HL-60 (cell line): ENCODE measurements at regions not wholly inside any gene's neighbourhood (a gene's known extent, or its start where the extent isn't known, plus 50 kb on each side); places are given as distances from the start of the nearest gene placed in this dataset.

Experiments
- DNase-seq, 2 experiments: peaks; one replicate each; pipeline ENCODE4 v3.0.0-alpha.2; 2010 to 2020; ENCODE audit warnings: low read depth in 1 of 2, low spot score in 1 of 2
- H3K27ac ChIP-seq: fragments of 250-450 bp; sonication (Bioruptor Pico); replicated peaks from 2 replicates; pipeline ENCODE4 v1.5.1; 2020; ENCODE audit warnings: mild to moderate bottlenecking, moderate library complexity
- H3K27me3 ChIP-seq: fragments of 250-450 bp; sonication (Bioruptor Pico); 2 replicates; pipeline ENCODE4 v1.5.1; 2021; ENCODE audit warnings: mild to moderate bottlenecking, moderate library complexity; ENCODE audit not compliant: insufficient read depth, poor library complexity, severe bottlenecking
- H3K4me3 ChIP-seq: replicated peaks from 2 replicates; pipeline ENCODE4 v1.5.1; 2011; ENCODE audit warnings: mild to moderate bottlenecking, control low read depth, low read length; ENCODE audit not compliant: insufficient read depth
- CTCF ChIP-seq: IDR thresholded peaks from one replicate; pipeline ENCODE4 v1.5.1; 2011; ENCODE audit warnings: low read length, control low read depth, inconsistent platforms; ENCODE audit not compliant: insufficient read depth
- GABPA ChIP-seq: IDR thresholded peaks from 2 replicates; pipeline ENCODE4 v1.6.1; 2012; ENCODE audit warnings: low read depth
- POLR2AphosphoS5 ChIP-seq: IDR thresholded peaks from 2 replicates; pipeline ENCODE4 v1.6.1; 2012; ENCODE audit warnings: low read depth
- REST ChIP-seq: IDR thresholded peaks from 2 replicates; pipeline ENCODE4 v1.6.1; 2012; ENCODE audit warnings: low read depth; ENCODE audit not compliant: insufficient replicate concordance
- SPI1 ChIP-seq: IDR thresholded peaks from 2 replicates; pipeline ENCODE4 v1.6.1; 2012; ENCODE audit warnings: low read depth, mild to moderate bottlenecking, borderline replicate concordance

- no peak for DNase-seq
- no peak for TF ChIP-seq CTCF
- no peak for TF ChIP-seq REST
- no peak for TF ChIP-seq POLR2AphosphoS5
- TF ChIP-seq SPI1 = no peak
- TF ChIP-seq GABPA = no peak
- Histone ChIP-seq H3K27me3 (no peaks in the 10 kb centered on the region), H3K27ac (no peak overlapping the region), H3K4me3 (no peak overlapping the region)
Observed at GRCh38 chr7:46286957-46287356, 365.9 kb upstream of the IGFBP3 start.

GRCh38 chr7:46286356-46286755 is 365.3 kb upstream of the IGFBP3 start:
- no peak overlapping the region for H3K27ac ChIP-seq
- no peak overlapping the region for H3K4me3 ChIP-seq
- DNase-seq = no peak
- no peaks in the 10 kb centered on the region for H3K27me3 ChIP-seq
- TF ChIP-seq REST (no peak), POLR2AphosphoS5 (no peak), GABPA (no peak), SPI1 (no peak), CTCF (no peak)

- Histone ChIP-seq H3K4me3 (no peak overlapping the region), H3K27me3 (no peaks in the 10 kb centered on the region), H3K27ac (no peak overlapping the region)
- DNase-seq = no peak
- TF ChIP-seq REST (no peak), SPI1 (no peak), POLR2AphosphoS5 (no peak), GABPA (no peak)
Observed at GRCh38 chr7:46285878-46286277, 364.8 kb upstream of the IGFBP3 start.
